K562 (cell line): ENCODE measurements at regions not wholly inside any gene's neighbourhood (a gene's known extent, or its start where the extent isn't known, plus 50 kb on each side); places are given as distances from the start of the nearest gene placed in this dataset.

Experiments used
- ATAC-seq: fragments of 200-7000 bp; cut with Tn5 transposase; 3 replicates; pipeline ENCODE4 v1.9.1; 2020; ENCODE audit warnings: moderate library complexity
- BruUV-seq: library from RNA; stranded (reverse); fragments of 400-500 nt; replicated peaks from 2 replicates; lab custom pipeline; 2021; lab: Mats Ljungman, UMichigan
- CTCF ChIA-PET: fragments of 300-600 bp; formaldehyde crosslinking; extraction: SDS; loops from one replicate; lab custom pipeline; 2021; ENCODE audit warnings: low intra/inter-chr PET ratio; lab: Yijun Ruan, JAX
- POLR2A ChIA-PET: fragments of 300-600, 350-650 bp; sonication (Branson Sonifier 250); formaldehyde crosslinking; extraction: SDS; loops from one replicate; lab custom pipeline; 2021; ENCODE audit warnings: antibody characterized with exemption, inconsistent platforms; lab: Yijun Ruan, JAX
- DNase-seq, 4 experiments: peaks; one replicate each; pipeline versions ENCODE4 v3.0.0 to v3.0.0-alpha.2; 2011 to 2018; ENCODE audit warnings: low spot score in 3 of 4, mixed read lengths in 3 of 4; ENCODE audit errors: extremely low read depth in 1 of 4
- FAIRE-seq: peaks from 2 replicates; lab custom pipeline; 2011; peaks lifted over from hg19 to GRCh38; lab: Jason Lieb, UNC
- H2AFZ ChIP-seq: 2 replicates; pipeline ENCODE4 v1.6.0; 2011; ENCODE audit warnings: low read depth, low read length, control low read depth, inconsistent platforms
- H3K27ac ChIP-seq: fragments of 200-600 bp; 3 replicates; pipeline ENCODE4 v1.8.0; 2011; ENCODE audit warnings: low read depth, mild to moderate bottlenecking, control low read depth, inconsistent platforms, low read length, moderate library complexity, mixed read lengths; ENCODE audit errors: extremely low read depth
- H3K27me3 ChIP-seq, 2 experiments: fragments of 300-600 bp in 1 of 2; 2 replicates in 1 of 2; 3 replicates in 1 of 2; pipeline versions ENCODE4 v1.6.0 to v1.8.0; 2011; ENCODE audit warnings: inconsistent platforms in 2 of 2, low read length in 2 of 2, mild to moderate bottlenecking in 1 of 2, mixed read lengths in 1 of 2, moderate library complexity in 1 of 2; ENCODE audit not compliant: control insufficient read depth in 2 of 2, insufficient read depth in 2 of 2
- H3K36me3 ChIP-seq: fragments of 300-600 bp; 3 replicates; pipeline ENCODE4 v1.8.0; 2011; ENCODE audit warnings: mild to moderate bottlenecking, low read length, inconsistent platforms; ENCODE audit not compliant: control insufficient read depth, insufficient read depth
- H3K4me1 ChIP-seq, 2 experiments: fragments of 200-600 bp in 1 of 2; replicated peaks in 1 of 2; 2 replicates in 1 of 2; 3 replicates in 1 of 2; pipeline versions ENCODE4 v1.5.1 to v1.8.0; 2011; ENCODE audit warnings: inconsistent platforms in 2 of 2, low read length in 2 of 2, mild to moderate bottlenecking in 1 of 2, mixed read lengths in 1 of 2, moderate library complexity in 1 of 2; ENCODE audit not compliant: control insufficient read depth in 2 of 2, insufficient read depth in 2 of 2
- H3K4me2 ChIP-seq: 2 replicates; pipeline ENCODE4 v1.6.1; 2011; ENCODE audit warnings: low read length, control low read depth, inconsistent platforms, mixed read lengths; ENCODE audit not compliant: insufficient read depth
- H3K4me3 ChIP-seq: fragments of 200-600 bp; sonication (generic), shearing (Covaris generic); 2 replicates; pipeline ENCODE4 v1.5.1; 2016; ENCODE audit warnings: control low read depth, inconsistent platforms
- H3K79me2 ChIP-seq: fragments of 200-600 bp; 3 replicates; pipeline ENCODE4 v1.8.0; 2011; ENCODE audit warnings: low read length, inconsistent platforms; ENCODE audit not compliant: control insufficient read depth, insufficient read depth
- H3K9ac ChIP-seq, 2 experiments: 2 replicates each; pipeline versions ENCODE4 v1.6.0 to v1.6.1; 2011; ENCODE audit warnings: low read depth in 2 of 2, low read length in 2 of 2, control low read depth in 1 of 2, inconsistent platforms in 1 of 2, mild to moderate bottlenecking in 1 of 2, mixed read lengths in 1 of 2; ENCODE audit not compliant: insufficient read depth in 1 of 2
- H3K9me1 ChIP-seq: one replicate; pipeline ENCODE4 v1.6.0; 2011; ENCODE audit warnings: inconsistent platforms, mild to moderate bottlenecking, low read length, moderate library complexity; ENCODE audit not compliant: control insufficient read depth, insufficient read depth
- H3K9me3 ChIP-seq: replicated peaks from 2 replicates; pipeline ENCODE4 v1.5.1; 2011; ENCODE audit warnings: low read depth, low read length, inconsistent platforms; ENCODE audit not compliant: control insufficient read depth, insufficient read depth
- H4K20me1 ChIP-seq: replicated peaks from 2 replicates; pipeline ENCODE4 v1.6.1; 2011; ENCODE audit warnings: low read length, inconsistent platforms, mixed read lengths; ENCODE audit not compliant: control insufficient read depth, insufficient read depth
- HINFP ChIP-seq: fragments of 450-650 bp; conservative IDR thresholded peaks from 2 replicates; pipeline ENCODE4 v1.6.1; 2016; ENCODE audit warnings: missing genetic modification characterization, low read depth, mild to moderate bottlenecking, control low read depth, missing compliant biosample characterization
- ID3 ChIP-seq, 2 experiments: fragments of 250-450 bp in 1 of 2; fragments of 450-650 bp in 1 of 2; sonication (Bioruptor Pico) in 1 of 2; IDR thresholded peaks; 2 replicates each; pipeline versions ENCODE4 v1.6.1 to v1.8.0; 2016 to 2021; ENCODE audit warnings: mild to moderate bottlenecking in 2 of 2, moderate library complexity in 2 of 2, missing compliant biosample characterization in 1 of 2, missing genetic modification characterization in 1 of 2
- PPARD ChIP-seq: fragments of 250-450 bp; sonication (Bioruptor Pico); IDR thresholded peaks from 2 replicates; pipeline ENCODE4 v1.8.0; 2022; ENCODE audit warnings: inconsistent platforms, mild to moderate bottlenecking, moderate library complexity
- RUNX1 ChIP-seq: sonication (generic); IDR thresholded peaks from 2 replicates; pipeline ENCODE4 v1.6.1; 2016; ENCODE audit warnings: antibody characterized with exemption, low read depth
- TEAD1 ChIP-seq, 2 experiments: fragments of 450-650 bp in 1 of 2; sonication (generic) in 1 of 2; formaldehyde crosslinking; IDR thresholded peaks; 2 replicates each; pipeline versions ENCODE4 v1.4.0 to v1.8.0; 2020 to 2022; ENCODE audit warnings: mild to moderate bottlenecking in 2 of 2, missing genetic modification reagents in 1 of 2
- ZNF511 ChIP-seq: sonication (generic); formaldehyde crosslinking; IDR thresholded peaks from 2 replicates; pipeline ENCODE4 v1.8.0; 2022; ENCODE audit warnings: mild to moderate bottlenecking, missing genetic modification reagents
- WGBS: fragments of 100-300 bp; shearing (Covaris generic); methylation state at CpG from one replicate; pipeline ENCODE4 v1.1.6; 2016; ENCODE audit warnings: low coverage, mixed read lengths; ENCODE audit not compliant: insufficient coverage; ENCODE audit errors: missing lambda C conversion rate; 5-methylcytosine and 5-hydroxymethylcytosine counted together
- in situ Hi-C: fragments of 300-500 bp; cut with MboI; formaldehyde crosslinking; loops from 4 replicates; pipeline ENCODE4 v1.15.0; 2018; ENCODE audit warnings: inconsistent platforms, mixed read lengths
- intact Hi-C: fragments of 100-400 bp; cut with micrococcal nuclease; formaldehyde crosslinking; loops from 2 replicates; pipeline ENCODE4 v1.14.2; 2022

- no peak for DNase-seq
- Histone ChIP-seq H3K27me3 (no peaks in the 10 kb centered on the region), H3K27ac (no peak overlapping the region), H4K20me1 (no peaks in the 10 kb centered on the region), H3K9ac (no peak overlapping the region), H3K4me2 (no peak overlapping the region), H3K4me1 (no peaks in the 10 kb centered on the region), H3K9me1 (no peaks in the 10 kb centered on the region), H2AFZ (no peak overlapping the region), H3K79me2 (no peaks in the 10 kb centered on the region), H3K36me3 (no peaks in the 10 kb centered on the region), H3K4me3 (no peak overlapping the region), H3K9me3 (no peaks in the 10 kb centered on the region)
- in situ Hi-C loops: no loop called here
- POLR2A ChIA-PET: no interaction called here
- no TSS peak for BruUV-seq
- TF ChIP-seq ID3 (CRISPR knock-in tag; IDR thresholded peaks at IDR 0.05): no peak
- no peak for TF ChIP-seq ID3 (tag; IDR thresholded peaks at IDR 0.05)
- TF ChIP-seq RUNX1: no peak
- no peak for TF ChIP-seq PPARD (CRISPR knock-in tag)
- no peak for TF ChIP-seq ZNF511 (CRISPR knock-in tag)
- TF ChIP-seq HINFP (tag): no peak
- no peak for TF ChIP-seq TEAD1 (CRISPR knock-in tag; IDR thresholded peaks at IDR 0.05)
- intact Hi-C loops: no loop called here
- CTCF ChIA-PET: no interaction called here
- no peak for ATAC-seq
- no peak for FAIRE-seq
- 0% methylated on average over 2 of the region's 2 CpGs for WGBS
Measured at GRCh38 chr11:103668859-103669258, 367.6 kb upstream of the DDI1 start.
